Erythroblast (primary cell): ENCODE measurements at regions not wholly inside any gene's neighbourhood (a gene's known extent, or its start where the extent isn't known, plus 50 kb on each side); places are given as distances from the start of the nearest gene placed in this dataset.

ENCODE experiments used
- DNase-seq, 2 experiments: peaks; one replicate each; lab custom pipeline; 2025; lab: John Stamatoyannopoulos, UW
- GATA1 ChIP-seq: IDR thresholded peaks from 2 replicates; pipeline ENCODE4 v1.6.1; 2011; ENCODE audit warnings: low read depth, mild to moderate bottlenecking, control low read depth, low read length, moderate library complexity
- POLR2A ChIP-seq: IDR thresholded peaks from 2 replicates; pipeline ENCODE4 v1.6.1; 2011; ENCODE audit warnings: mild to moderate bottlenecking, low read length

- TF ChIP-seq GATA1 (no peak), POLR2A (no peak)
Measured at GRCh38 chr4:189305500-189305899, 635.2 kb upstream of the FRG1 start.

DNA sequence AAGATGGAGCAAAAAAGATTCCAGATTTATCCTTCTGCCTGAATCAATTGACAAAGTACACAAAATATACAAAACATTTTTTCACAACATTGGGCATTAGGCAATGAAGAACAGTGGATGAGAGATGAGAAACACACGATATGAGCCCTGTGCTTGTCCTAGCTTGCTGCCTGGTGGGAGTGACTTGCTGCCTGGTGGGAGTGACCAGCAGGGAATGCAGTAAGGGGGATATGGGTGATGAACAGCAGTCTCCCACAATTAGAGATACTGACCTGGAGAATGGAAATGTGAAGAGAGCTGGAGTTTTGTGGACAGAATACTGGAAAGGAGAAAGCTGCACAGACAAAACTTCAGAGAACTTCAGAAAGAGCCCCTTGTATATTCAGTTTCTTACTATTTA lies 629.4 kb upstream of the FRG1 start:
- TF ChIP-seq GATA1 = no peak
- TF ChIP-seq POLR2A = no peak
- no peak for DNase-seq

More at GRCh38 chr4:189305500-189305899, 635.2 kb upstream of the FRG1 start:
- DNase-seq = no peak

DNA sequence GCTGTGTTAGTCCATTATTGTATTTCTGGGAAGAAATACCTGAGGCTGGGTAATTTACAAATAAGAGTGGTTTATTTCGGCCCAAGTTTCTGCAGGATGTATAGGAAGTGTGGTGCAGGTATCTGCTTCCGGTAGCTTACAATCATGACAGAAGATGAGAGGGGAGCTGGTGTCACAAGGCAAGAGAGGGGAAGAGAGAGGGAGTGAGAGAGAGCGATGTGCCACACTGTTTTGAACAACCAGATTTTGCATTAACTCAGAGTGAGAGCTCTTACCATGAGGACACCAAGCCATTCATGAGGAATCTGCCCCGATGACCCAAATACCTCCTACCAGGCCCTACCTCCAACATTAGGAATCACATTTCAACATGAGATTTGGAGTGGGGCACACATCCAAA lies 627.6 kb upstream of the FRG1 start:
- TF ChIP-seq GATA1 (no peak), POLR2A (no peak)
- DNase-seq = no peak

DNA sequence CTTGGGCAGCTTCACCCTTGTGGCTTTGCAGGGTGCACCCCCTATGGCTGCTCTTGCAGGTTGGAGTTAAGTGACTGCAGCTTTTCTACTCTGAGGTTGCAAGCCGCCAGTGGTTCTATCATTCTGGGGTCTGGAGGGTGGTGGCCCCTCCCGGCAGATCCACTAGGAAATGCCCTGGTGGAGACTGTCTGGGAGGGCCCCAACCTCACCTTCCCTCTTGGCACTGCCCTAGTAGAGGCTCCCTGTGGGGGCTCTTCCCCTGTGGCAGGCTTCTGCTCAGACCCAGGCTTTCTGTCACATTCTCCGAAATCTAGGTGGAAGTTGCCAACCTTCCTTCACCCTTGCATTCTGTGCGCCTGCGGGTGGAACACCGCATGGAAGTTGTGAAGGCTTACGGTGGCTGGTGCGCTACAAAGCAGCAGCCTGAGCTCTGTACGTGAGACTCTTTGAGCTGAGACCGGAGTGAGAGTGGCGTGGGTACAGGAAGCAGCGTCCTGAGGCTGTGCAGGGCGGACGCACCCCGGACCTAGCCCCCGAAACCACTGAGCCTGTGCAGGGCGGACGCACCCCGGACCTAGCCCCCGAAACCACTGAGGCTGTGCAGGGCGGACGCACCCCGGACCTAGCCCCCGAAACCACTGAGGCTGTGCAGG lies 626.7 kb upstream of the FRG1 start:
- TF ChIP-seq POLR2A = no peak
- TF ChIP-seq GATA1 = no peak
- no peak for DNase-seq

DNA sequence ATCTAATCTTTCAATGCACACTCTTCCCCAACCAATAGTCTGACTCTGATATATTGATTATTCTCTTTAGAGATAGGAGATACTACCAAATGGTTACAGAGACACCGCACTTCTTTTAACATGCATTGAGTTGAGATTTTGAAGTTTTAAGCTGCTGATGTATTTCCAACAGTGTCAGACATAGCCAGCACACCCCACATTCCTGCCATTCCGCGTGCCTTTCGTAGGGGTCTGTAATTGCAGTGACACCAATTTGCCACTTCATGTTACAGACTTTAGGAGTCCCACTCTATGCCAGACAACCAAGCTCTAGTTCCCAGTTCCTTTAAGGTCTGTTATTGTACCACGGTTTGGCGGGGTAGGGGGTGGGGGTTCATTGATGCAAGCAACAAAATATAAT lies 618.2 kb upstream of the FRG1 start:
- no peak for DNase-seq
- no peak for TF ChIP-seq GATA1
- TF ChIP-seq POLR2A = no peak

- TF ChIP-seq POLR2A (no peak), GATA1 (no peak)
- DNase-seq = no peak
Measured at GRCh38 chr4:189341881-189342280, 598.8 kb upstream of the FRG1 start.

GRCh38 chr4:189355590-189355989 lies 585.1 kb upstream of the FRG1 start:
- no peak for DNase-seq
- TF ChIP-seq GATA1 (no peak), POLR2A (no peak)

- TF ChIP-seq GATA1 = no peak
- no peak for TF ChIP-seq POLR2A
- DNase-seq = no peak
Measured at GRCh38 chr4:189362364-189362763, 578.3 kb upstream of the FRG1 start.

DNA sequence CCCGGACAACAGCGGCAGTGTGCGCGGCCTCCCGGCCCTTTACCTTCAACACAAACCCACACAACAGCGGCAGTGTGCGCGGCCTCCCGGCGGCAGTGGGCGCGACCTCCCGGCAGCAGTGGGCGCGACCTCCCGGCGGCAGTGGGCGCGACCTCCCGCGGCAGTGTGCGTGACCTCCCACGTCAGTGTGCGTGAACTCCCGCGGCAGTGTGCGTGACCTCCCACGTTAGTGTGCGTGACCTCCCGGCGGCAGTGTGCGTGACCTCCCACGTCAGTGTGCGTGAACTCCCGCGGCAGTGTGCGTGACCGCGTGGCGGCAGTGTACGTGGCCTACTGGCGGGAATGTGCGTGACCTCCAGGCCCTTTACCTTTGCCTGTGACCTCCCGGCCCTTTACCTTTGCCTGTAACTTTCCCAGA lies 576.6 kb upstream of the FRG1 start:
- TF ChIP-seq POLR2A = no peak
- TF ChIP-seq GATA1 = no peak
- no peak for DNase-seq

- TF ChIP-seq GATA1 = no peak
- no peak for TF ChIP-seq POLR2A
- DNase-seq = no peak
Measured at GRCh38 chr4:189365451-189365850, 575.2 kb upstream of the FRG1 start.

DNA sequence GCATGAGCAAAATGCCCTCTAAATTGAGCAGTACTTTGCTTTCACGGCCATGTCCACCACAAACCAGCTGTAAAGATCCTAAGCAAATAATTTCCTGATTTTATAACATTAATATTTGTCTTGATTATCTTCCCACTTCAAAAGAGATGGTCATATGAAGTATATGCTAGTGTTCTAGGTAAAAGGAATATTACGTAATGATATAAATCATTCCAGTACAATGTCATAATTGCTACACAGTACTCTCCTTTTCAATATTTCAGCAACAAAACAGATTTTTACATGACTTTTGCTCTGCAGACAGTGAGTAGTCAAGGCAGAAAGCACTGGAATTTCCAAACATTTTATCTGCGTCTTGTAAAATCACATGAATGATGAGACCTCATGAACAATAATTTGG lies 572.8 kb upstream of the FRG1 start:
- no peak for DNase-seq
- no peak for TF ChIP-seq GATA1
- TF ChIP-seq POLR2A = no peak

DNA sequence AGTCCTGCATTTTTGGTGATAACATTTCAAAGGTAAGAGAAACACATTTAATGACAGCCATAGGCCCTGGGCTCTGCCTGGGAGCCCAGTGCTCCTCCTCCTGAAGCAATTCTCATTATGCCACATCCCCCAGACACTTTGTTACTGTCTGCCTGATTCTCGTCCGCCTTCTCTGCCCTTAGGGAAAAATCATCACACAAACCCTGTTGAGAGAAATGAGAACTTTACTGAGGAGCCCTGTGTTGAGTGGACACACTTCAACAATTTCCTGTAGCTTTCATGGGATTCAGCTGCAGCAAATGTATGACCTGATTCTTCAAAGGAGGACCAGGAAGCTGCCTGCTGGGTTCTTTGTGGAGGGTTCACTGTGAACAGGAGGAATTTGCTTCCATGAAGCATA lies 566.5 kb upstream of the FRG1 start:
- DNase-seq = no peak
- TF ChIP-seq POLR2A = no peak
- no peak for TF ChIP-seq GATA1

- no peak for DNase-seq
- TF ChIP-seq GATA1 (no peak), POLR2A (no peak)
Measured at GRCh38 chr4:189376901-189377300, 563.8 kb upstream of the FRG1 start.

DNA sequence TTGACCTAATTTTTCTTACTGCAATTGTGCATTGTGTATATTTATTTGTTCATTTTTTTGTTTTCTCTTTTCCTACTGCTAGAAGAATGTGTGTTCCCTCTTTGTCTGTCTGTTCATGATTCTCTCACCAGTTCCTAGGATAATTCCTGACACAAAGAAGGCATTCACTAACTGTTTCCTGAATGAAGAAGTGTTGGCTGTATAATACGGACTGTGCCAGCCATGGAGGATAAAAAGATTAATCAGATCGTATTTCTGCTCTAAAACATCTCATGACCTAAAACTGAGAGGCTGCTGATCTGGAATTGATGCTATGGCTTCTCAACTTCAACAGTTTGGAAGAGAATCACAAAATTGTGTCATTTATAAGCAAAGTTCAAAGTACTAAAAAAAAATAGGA lies 563.1 kb upstream of the FRG1 start:
- TF ChIP-seq GATA1 (no peak), POLR2A (no peak)
- DNase-seq = no peak

GRCh38 chr4:189385098-189385497 lies 555.6 kb upstream of the FRG1 start:
- DNase-seq = no peak
- no peak for TF ChIP-seq GATA1
- no peak for TF ChIP-seq POLR2A

DNA sequence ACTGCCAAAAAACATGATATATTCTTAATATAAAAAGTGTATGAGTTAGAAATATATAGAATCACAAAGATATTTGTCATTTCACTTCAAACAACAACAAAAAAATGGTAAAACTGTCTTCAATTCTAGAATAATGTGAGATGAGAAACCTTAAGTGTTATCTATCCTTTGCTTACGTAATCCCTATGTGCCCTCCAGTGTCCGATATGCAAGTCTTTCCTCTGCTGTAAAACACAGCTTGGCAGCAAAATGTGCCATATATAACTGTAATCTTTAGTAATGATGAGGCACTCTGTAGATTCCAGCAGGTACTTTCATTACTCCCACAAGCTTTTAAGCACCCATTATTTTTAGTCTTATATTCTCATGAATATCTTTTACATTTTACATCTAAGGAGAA lies 555.1 kb upstream of the FRG1 start:
- TF ChIP-seq GATA1 = no peak
- TF ChIP-seq POLR2A = no peak
- no peak for DNase-seq
